HG02870 (cell line): ENCODE measurements at regions not wholly inside any gene's neighbourhood (a gene's known extent, or its start where the extent isn't known, plus 50 kb on each side); places are given as distances from the start of the nearest gene placed in this dataset.

Source experiments
- ATAC-seq: cut with Tn5 transposase; IDR thresholded peaks from one replicate; pipeline ENCODE4 v1.9.1; 2021; ENCODE audit warnings: mild to moderate bottlenecking, moderate library complexity; ENCODE audit not compliant: unreplicated experiment

- ATAC-seq: no peak
These were observed 139.0 kb downstream of the IRX1 start for GRCh38 chr5:3734632-3735031.

- no peak for ATAC-seq
These were observed 140.8 kb downstream of the IRX1 start for GRCh38 chr5:3736466-3736865.

GRCh38 chr5:3736926-3737325 is 141.3 kb downstream of the IRX1 start:
- ATAC-seq: no peak

GRCh38 chr5:3738919-3739318 is 143.3 kb downstream of the IRX1 start:
- no peak for ATAC-seq

- no peak for ATAC-seq
These were observed 145.1 kb downstream of the IRX1 start for GRCh38 chr5:3740546-3741373.

DNA sequence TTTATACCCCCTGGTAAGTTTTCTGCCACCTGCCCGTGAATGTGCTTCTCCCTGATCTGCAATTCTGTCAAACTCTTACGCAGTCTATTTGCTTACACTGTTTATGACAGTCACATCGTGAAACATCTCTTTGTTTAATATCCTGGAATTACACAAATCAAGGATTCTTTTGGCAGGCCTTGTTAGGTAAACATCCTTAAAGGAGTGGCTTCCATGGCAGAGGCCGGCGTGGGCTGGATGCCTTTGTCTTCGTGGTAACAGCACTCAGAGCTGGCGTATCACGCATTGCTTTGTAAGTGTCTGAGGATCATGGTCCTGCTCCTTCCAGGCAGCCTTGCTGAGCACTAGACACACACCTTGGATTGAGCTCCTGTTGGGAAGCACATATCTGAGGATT is 145.7 kb downstream of the IRX1 start:
- ATAC-seq: no peak

GRCh38 chr5:3742750-3743149 is 147.1 kb downstream of the IRX1 start:
- no peak for ATAC-seq

DNA sequence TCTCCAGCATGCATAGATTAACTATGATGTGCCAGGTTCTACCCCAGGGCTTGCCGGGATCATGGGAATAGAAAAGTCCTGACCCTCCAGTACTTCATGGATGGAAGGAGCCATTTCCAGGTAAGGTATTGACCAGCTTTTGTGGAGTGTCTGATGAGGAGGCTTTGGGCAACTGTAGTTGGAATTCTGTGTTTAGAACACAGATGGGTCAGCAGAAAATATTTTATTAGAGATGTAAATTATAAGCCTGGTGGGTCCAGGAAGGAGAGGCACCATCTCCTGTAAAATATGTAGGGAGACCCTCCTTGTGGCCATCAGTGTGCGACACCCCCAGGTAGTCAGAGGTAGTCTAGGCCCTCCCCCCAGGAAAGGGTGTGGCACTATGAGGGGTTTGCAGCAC is 156.2 kb downstream of the IRX1 start:
- ATAC-seq: no peak

- ATAC-seq: no peak
These were observed 182.4 kb downstream of the IRX1 start for GRCh38 chr5:3778000-3778550.

GRCh38 chr5:3778945-3779344 is 183.3 kb downstream of the IRX1 start:
- no peak for ATAC-seq

DNA sequence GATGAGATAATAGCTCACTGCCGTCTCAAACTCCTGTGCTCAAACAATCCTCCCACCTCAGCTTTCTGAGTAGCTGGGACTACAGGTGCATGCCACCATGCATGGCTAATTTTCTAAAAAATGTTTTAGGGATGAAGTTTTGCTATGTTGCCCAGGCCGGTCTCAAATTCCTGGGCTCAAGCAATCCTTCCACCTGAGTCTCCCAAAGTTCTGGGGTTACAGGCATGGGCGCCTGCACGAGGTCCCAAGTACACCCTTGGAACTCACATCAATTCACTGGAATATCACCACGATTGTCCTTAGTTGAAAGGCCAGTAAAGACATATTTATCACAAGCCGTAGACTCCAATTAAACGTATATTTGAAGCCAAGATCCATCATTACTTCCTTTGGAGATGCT is 184.6 kb downstream of the IRX1 start:
- ATAC-seq: no peak

DNA sequence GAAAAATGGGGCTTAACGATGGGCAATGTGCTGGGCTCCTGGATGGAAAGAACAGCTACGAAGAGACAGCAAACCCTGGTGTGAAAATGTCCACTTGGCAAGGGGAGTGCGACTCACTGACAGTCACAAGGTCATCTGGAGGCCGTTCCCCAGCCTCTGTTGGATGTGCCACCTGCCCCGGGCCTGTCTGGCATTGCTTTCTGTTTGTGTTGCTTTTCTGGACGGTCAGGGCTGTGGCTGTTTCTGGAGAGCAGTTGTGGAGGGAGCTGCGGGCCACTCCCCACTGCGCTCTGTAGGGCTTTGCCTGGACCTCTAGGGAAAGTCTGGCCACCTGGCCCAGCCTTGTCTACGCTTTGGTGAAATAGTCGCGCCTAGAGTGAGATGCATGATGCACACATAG is 185.3 kb downstream of the IRX1 start:
- ATAC-seq: no peak

GRCh38 chr5:3784854-3785253 is 189.2 kb downstream of the IRX1 start:
- ATAC-seq: no peak

DNA sequence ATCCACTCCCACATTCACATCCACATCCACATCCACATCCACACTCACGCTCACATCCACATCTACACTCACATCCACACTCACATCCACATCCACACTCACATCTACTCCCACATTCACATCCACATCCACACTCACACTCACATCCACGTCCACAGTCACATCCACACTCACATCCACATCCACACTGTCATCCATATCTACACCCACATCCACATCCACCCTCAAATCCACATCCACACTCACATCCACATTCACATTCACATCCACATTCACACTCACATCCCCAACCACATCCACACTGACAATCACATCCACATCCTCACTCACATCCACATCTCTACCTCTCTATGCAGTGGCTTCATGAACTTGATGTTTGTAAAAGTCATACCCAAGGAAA is 190.5 kb downstream of the IRX1 start:
- no peak for ATAC-seq

DNA sequence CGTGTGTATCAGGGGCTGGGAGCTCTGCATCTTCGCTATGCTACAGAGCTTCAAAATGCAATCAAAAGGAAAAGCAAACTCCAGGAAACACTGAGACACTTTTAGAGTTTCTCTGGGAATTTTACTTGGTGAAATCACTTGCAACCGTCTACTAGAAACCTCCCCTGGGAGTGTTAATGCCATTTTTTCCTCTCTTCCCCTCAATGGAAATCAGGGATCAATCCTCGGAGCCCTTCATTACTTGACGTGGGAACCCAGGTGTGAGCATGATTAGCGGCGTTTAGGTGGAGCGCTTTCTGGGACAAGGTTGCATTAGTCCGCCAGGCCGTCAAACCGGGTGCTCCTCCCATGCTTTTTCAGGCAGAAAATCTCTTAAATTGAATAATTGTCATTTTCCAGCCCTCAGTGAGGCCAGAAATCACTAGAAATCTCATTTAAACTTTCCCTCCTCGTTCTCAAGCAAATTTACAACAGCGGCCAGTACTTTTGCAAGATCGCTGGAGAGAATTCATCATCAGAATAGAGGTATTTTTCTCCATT is 191.3 kb downstream of the IRX1 start:
- no peak for ATAC-seq

- ATAC-seq: no peak
These were observed 192.0 kb downstream of the IRX1 start for GRCh38 chr5:3787604-3788003.

DNA sequence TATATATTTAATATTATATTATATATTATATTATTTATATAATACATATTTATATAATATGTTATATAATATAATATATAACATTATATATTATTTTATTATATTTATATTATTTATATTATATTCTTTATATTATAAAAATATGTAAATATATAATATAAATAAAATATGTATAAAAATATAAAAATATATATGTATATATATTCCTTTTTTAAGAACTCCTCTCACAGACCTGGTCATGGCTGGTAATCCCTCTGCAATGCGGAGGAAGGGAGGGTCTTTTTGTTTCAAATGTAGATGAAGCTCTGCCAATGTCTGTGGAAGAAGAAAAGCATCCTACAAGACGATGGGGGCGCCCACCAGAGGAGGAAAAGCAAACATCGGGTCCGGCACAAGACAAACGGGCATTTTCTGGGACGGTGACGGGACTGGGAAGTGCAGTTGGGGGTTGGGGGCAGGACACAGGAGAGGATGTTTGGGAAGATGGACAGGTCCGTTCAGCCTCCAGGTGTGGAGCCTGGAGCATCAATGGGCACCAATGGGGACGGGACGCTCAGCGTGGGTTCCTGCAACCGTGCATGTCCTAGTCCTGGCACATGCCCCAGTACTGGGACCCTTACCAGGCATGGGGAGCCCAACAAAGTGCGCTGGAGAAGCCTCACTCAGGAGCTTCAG is 194.0 kb downstream of the IRX1 start:
- ATAC-seq: no peak

DNA sequence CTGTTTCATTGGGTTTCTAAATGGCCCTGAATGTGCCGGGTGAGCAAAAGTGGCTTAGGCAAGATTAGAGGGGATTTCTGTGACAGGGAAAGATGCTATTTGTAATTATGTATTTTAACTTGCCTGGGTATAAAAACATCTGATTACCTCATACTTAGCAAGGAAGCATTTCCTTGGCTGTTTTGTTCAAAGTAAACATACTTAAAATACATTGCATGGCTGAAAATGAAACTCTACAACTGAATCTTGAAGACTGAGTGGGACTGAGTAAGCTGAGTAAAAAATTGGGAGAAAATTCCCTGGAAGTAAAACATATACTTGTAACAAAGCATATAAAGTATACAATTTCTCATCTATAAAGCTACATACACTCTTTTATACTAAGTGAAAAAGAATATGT is 197.5 kb downstream of the IRX1 start:
- ATAC-seq: no peak

DNA sequence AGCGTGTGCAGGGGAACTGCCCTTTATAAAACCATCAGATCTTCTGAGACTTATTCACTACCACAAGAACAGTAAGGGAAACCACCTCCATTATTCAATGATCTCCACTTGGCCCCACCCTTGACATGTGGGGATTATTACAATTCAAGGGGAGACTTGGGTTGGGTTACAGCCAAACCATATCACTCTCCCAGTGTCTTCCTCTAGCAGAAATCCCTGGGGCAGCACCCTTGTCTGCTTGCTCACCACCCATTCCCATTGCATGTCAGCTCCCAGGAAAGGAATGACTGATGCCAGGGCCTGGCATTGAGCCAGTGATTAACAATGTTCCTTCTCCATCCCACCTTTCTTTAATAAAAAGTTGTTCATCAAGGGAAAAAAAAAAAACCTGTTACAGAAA is 199.0 kb downstream of the IRX1 start:
- no peak for ATAC-seq

DNA sequence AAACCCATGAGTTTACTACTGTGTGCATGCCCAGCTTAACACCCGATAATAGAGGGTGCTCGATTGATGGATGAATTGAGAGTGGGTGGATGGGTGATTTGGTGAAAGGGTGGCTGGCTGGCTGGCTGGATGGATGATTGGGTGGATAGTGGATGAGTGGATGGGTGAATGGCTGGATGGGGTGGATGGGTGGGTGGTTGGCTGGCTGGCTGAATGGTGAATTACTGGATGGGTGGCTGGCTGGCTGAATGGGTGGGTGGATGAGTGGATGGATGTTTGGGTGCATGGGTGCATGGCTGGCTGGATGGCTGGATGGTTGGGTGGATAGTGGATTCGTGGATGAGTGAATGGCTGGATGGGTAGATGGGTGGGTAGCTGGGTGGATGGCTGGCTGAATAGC is 201.1 kb downstream of the IRX1 start:
- ATAC-seq: no peak

DNA sequence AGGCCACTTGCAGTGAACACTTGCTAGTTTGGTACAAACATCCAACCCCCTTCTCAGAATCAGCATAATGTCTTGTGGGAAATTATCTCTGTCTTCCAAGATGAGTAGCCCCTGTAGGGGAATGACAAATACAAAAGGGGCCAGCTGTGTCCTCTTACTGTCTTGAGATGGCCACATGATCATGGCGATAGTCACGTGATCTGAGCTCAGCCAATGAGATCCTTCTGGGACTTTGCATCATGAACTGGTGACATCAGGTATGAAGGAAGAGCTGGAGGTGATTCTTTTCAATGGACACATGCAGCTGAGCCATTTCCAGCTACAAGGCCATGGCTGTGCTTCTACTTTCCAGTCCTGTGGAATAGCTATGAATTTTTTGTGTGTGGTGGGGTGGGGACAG is 206.3 kb downstream of the IRX1 start:
- ATAC-seq: no peak

DNA sequence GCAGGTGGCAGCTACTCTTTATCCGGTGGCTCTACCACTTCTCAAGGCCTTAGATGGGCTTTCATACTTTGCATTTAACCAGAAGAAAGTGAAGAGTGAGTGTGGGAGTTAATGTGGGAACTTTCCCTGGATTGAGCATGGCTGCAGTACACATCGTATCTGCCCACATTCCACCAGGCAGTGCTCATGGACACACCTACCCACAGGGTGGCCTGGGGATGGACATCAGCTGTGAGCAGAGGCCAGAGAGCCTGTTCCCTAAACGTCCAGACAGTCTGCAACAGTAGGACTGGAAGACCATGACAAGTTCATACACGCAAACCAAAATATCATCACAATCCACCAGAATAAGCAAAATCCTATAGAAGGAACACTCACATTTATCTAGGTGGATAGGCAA is 213.8 kb downstream of the IRX1 start:
- ATAC-seq: no peak
